ENCODE measurements at regions not wholly inside any gene's neighbourhood (a gene's known extent, or its start where the extent isn't known, plus 50 kb on each side); places are given as distances from the start of the nearest gene placed in this dataset.
"Not testable (repeated sequence)": the region's sequence is repeated elsewhere in the genome, so short reads cannot be mapped to it uniquely, and the experiment has no call there.

- 44 to 100% (median 72%) methylated on average over 1 to 2 of the region's 2 CpGs; no CpG with 5 or more reads in 4 of the 10 experiments for WGBS, 10 experiments
- in situ Hi-C loops (cut with MboI; ENCODE audit: low pct_unique_long_range_greater_than_20kb in 2 of 9, low sequenced_read_pairs in 9 of 9, unreplicated experiment in 9 of 9): no loop called here
- ATAC-seq (replicated peaks in 6 of 8): no peak
- Histone ChIP-seq H3K4me1 (replicated peaks in 1 of 2) (no peaks in the 10 kb centered on the region), H3K4me3 (no peak overlapping the region), H3K27ac (no peak overlapping the region)
Measured at GRCh38 chr3:159497361-159497760, 491.3 kb upstream of the IL12A start.

- ATAC-seq (replicated peaks in 6 of 8): no peak
Measured at GRCh38 chr3:159499031-159499793, 489.4 kb upstream of the IL12A start.

GRCh38 chr3:159501029-159501428 lies 487.6 kb upstream of the IL12A start:
- ATAC-seq (replicated peaks in 6 of 8): no peak
- in situ Hi-C loops (cut with MboI; ENCODE audit: low pct_unique_long_range_greater_than_20kb in 2 of 9, low sequenced_read_pairs in 9 of 9, unreplicated experiment in 9 of 9): no loop called here
- Histone ChIP-seq H3K4me1 (replicated peaks in 1 of 2) (no peaks in the 10 kb centered on the region), H3K4me3 (no peak overlapping the region), H3K27ac (no peak overlapping the region)
- 40 to 100% (median 88%) methylated on average over 1 of the region's 1 CpG; no CpG with 5 or more reads in 3 of the 10 experiments for WGBS, 10 experiments

More at GRCh38 chr3:159499031-159499793, 489.4 kb upstream of the IL12A start:
- H3K27ac ChIP-seq: no peak overlapping the region
- WGBS, 10 experiments: 20 to 75% (median 67%) methylated on average over 2 to 6 of the region's 6 CpGs
- no peaks in the 10 kb centered on the region for H3K4me1 ChIP-seq (replicated peaks in 1 of 2)
- no peak overlapping the region for H3K4me3 ChIP-seq
- in situ Hi-C loops (cut with MboI; ENCODE audit: low pct_unique_long_range_greater_than_20kb in 2 of 9, low sequenced_read_pairs in 9 of 9, unreplicated experiment in 9 of 9): no loop called here

- ATAC-seq (replicated peaks in 6 of 8): no peak
- WGBS, 10 experiments: 40 to 100% (median 100%) methylated on average over 1 to 2 of the region's 2 CpGs; no CpG with 5 or more reads in 3 of the 10 experiments
- Histone ChIP-seq H3K4me3 (no peak overlapping the region), H3K27ac (no peak overlapping the region), H3K4me1 (replicated peaks in 1 of 2) (no peaks in the 10 kb centered on the region)
- in situ Hi-C loops (cut with MboI; ENCODE audit: low pct_unique_long_range_greater_than_20kb in 2 of 9, low sequenced_read_pairs in 9 of 9, unreplicated experiment in 9 of 9): no loop called here
Measured at GRCh38 chr3:159502986-159503385, 485.6 kb upstream of the IL12A start.

- H3K4me3 ChIP-seq; ATAC-seq (replicated peaks in 6 of 8); H3K27ac ChIP-seq; in situ Hi-C loops (cut with MboI; ENCODE audit: low pct_unique_long_range_greater_than_20kb in 2 of 9, low sequenced_read_pairs in 9 of 9, unreplicated experiment in 9 of 9); H3K4me1 ChIP-seq (replicated peaks in 1 of 2): not testable (repeated sequence)
- 80 to 100% (median 96%) methylated on average over 1 to 5 of the region's 7 CpGs; no CpG with 5 or more reads in 6 of the 10 experiments for WGBS, 10 experiments
Measured at GRCh38 chr3:159510988-159511387, 477.6 kb upstream of the IL12A start.

- peak in 1 of 8 experiments; percentile 69 for ATAC-seq (replicated peaks in 6 of 8)
- in situ Hi-C loops (cut with MboI; ENCODE audit: low pct_unique_long_range_greater_than_20kb in 2 of 9, low sequenced_read_pairs in 9 of 9, unreplicated experiment in 9 of 9): no loop called here
- Histone ChIP-seq H3K27ac (no peak overlapping the region), H3K4me1 (replicated peaks in 1 of 2) (no peaks in the 10 kb centered on the region), H3K4me3 (no peak overlapping the region)
- 7 to 100% (median 63%) methylated on average over 2 to 5 of the region's 6 CpGs; no CpG with 5 or more reads in 3 of the 10 experiments for WGBS, 10 experiments
Measured at GRCh38 chr3:159513444-159513843, 475.2 kb upstream of the IL12A start.

- ATAC-seq (replicated peaks in 6 of 8): no peak
- Histone ChIP-seq H3K4me1 (replicated peaks in 1 of 2) (no peaks in the 10 kb centered on the region), H3K27ac (no peak overlapping the region), H3K4me3 (no peak overlapping the region)
- 20 to 100% (median 85%) methylated on average over 1 to 5 of the region's 5 CpGs; no CpG with 5 or more reads in 1 of the 10 experiments for WGBS, 10 experiments
- in situ Hi-C loops (cut with MboI; ENCODE audit: low pct_unique_long_range_greater_than_20kb in 2 of 9, low sequenced_read_pairs in 9 of 9, unreplicated experiment in 9 of 9): no loop called here
Measured at GRCh38 chr3:159513867-159514380, 474.7 kb upstream of the IL12A start.

- 0 to 100% (median 100%) methylated on average over 1 of the region's 1 CpG; no CpG with 5 or more reads in 3 of the 10 experiments for WGBS, 10 experiments
- ATAC-seq (replicated peaks in 6 of 8): no peak
- in situ Hi-C loops (cut with MboI; ENCODE audit: low pct_unique_long_range_greater_than_20kb in 2 of 9, low sequenced_read_pairs in 9 of 9, unreplicated experiment in 9 of 9): no loop called here
- H3K4me3 ChIP-seq: no peak overlapping the region
- H3K4me1 ChIP-seq (replicated peaks in 1 of 2): no peaks in the 10 kb centered on the region
- no peak overlapping the region for H3K27ac ChIP-seq
Measured at GRCh38 chr3:159517105-159517504, 471.5 kb upstream of the IL12A start.

- no peak overlapping the region for H3K4me3 ChIP-seq
- WGBS, 10 experiments: 40 to 100% (median 86%) methylated on average over 2 to 3 of the region's 3 CpGs
Measured at GRCh38 chr3:159520638-159521037, 468.0 kb upstream of the IL12A start.

GRCh38 chr3:159522276-159522675 lies 466.4 kb upstream of the IL12A start:
- in situ Hi-C loops (cut with MboI; ENCODE audit: low pct_unique_long_range_greater_than_20kb in 2 of 9, low sequenced_read_pairs in 9 of 9, unreplicated experiment in 9 of 9): no loop called here
- Histone ChIP-seq H3K4me1 (replicated peaks in 1 of 2) (no peaks in the 10 kb centered on the region), H3K4me3 (no peak overlapping the region), H3K27ac (no peak overlapping the region)
- peak in 3 of 8 experiments; percentile 75 to 97 (median 89) for ATAC-seq (replicated peaks in 6 of 8)
- 0 to 100% (median 62%) methylated on average over 1 to 3 of the region's 3 CpGs for WGBS, 10 experiments

More at GRCh38 chr3:159520638-159521037, 468.0 kb upstream of the IL12A start:
- Histone ChIP-seq H3K27ac (no peak overlapping the region), H3K4me1 (replicated peaks in 1 of 2) (no peaks in the 10 kb centered on the region)
- in situ Hi-C loops (cut with MboI; ENCODE audit: low pct_unique_long_range_greater_than_20kb in 2 of 9, low sequenced_read_pairs in 9 of 9, unreplicated experiment in 9 of 9): no loop called here
- ATAC-seq (replicated peaks in 6 of 8): no peak

GRCh38 chr3:159528251-159528895 lies 460.3 kb upstream of the IL12A start:
- in situ Hi-C loops (cut with MboI; ENCODE audit: low pct_unique_long_range_greater_than_20kb in 2 of 9, low sequenced_read_pairs in 9 of 9, unreplicated experiment in 9 of 9): no loop called here
- Histone ChIP-seq H3K27ac (no peak overlapping the region), H3K4me3 (no peak overlapping the region), H3K4me1 (replicated peaks in 1 of 2) (no peaks in the 10 kb centered on the region)
- 9 to 94% (median 71%) methylated on average over 3 to 9 of the region's 9 CpGs; no CpG with 5 or more reads in 1 of the 10 experiments for WGBS, 10 experiments
- no peak for ATAC-seq (replicated peaks in 6 of 8)

- Histone ChIP-seq H3K4me1 (replicated peaks in 1 of 2) (no peaks in the 10 kb centered on the region), H3K27ac (no peak overlapping the region), H3K4me3 (no peak overlapping the region)
- peak in 1 of 8 experiments; percentile 32 for ATAC-seq (replicated peaks in 6 of 8)
- in situ Hi-C loops (cut with MboI; ENCODE audit: low pct_unique_long_range_greater_than_20kb in 2 of 9, low sequenced_read_pairs in 9 of 9, unreplicated experiment in 9 of 9): no loop called here
Measured at GRCh38 chr3:159532577-159532976, 456.1 kb upstream of the IL12A start.

GRCh38 chr3:159534496-159534895 lies 454.1 kb upstream of the IL12A start:
- Histone ChIP-seq H3K4me3 (no peak overlapping the region), H3K27ac (no peak overlapping the region), H3K4me1 (replicated peaks in 1 of 2) (no peaks in the 10 kb centered on the region)
- in situ Hi-C loops (cut with MboI; ENCODE audit: low pct_unique_long_range_greater_than_20kb in 2 of 9, low sequenced_read_pairs in 9 of 9, unreplicated experiment in 9 of 9): no loop called here
- no peak for ATAC-seq (replicated peaks in 6 of 8)
- WGBS, 10 experiments: 25 to 86% (median 62%) methylated on average over 1 to 3 of the region's 3 CpGs; no CpG with 5 or more reads in 2 of the 10 experiments
